ENCODE measurements at regions not wholly inside any gene's neighbourhood (a gene's known extent, or its start where the extent isn't known, plus 50 kb on each side); places are given as distances from the start of the nearest gene placed in this dataset.

- no peak for DNase-seq (ENCODE audit: low read depth)
- no peak for TF ChIP-seq CTCF (IDR thresholded peaks at IDR 0.05; ENCODE audit: insufficient read depth, low read depth, low read length)
- H3K4me3 ChIP-seq (ENCODE audit: low read depth, low read length), result no peak overlapping the region
Observed at GRCh38 chr11:12315024-12315423, 62.3 kb upstream of the PARVA start.

- H3K4me3 ChIP-seq (ENCODE audit: low read depth, low read length), result no peak overlapping the region
Observed at GRCh38 chr11:12316432-12316831, 60.9 kb upstream of the PARVA start.

GRCh38 chr11:12318791-12319438 is 58.5 kb upstream of the PARVA start:
- DNase-seq (ENCODE audit: low read depth), result peak; percentile 98
- TF ChIP-seq CTCF (IDR thresholded peaks at IDR 0.05; ENCODE audit: insufficient read depth, low read depth, low read length), result no peak
- H3K4me3 ChIP-seq (ENCODE audit: low read depth, low read length), result no peak overlapping the region

More at GRCh38 chr11:12316432-12316831, 60.9 kb upstream of the PARVA start:
- no peak for TF ChIP-seq CTCF (IDR thresholded peaks at IDR 0.05; ENCODE audit: insufficient read depth, low read depth, low read length)
- DNase-seq (ENCODE audit: low read depth), result no peak

- no peak for DNase-seq (ENCODE audit: low read depth)
- H3K4me3 ChIP-seq (ENCODE audit: low read depth, low read length), result no peak overlapping the region
- no peak for TF ChIP-seq CTCF (IDR thresholded peaks at IDR 0.05; ENCODE audit: insufficient read depth, low read depth, low read length)
Observed at GRCh38 chr11:12319461-12319951, 57.9 kb upstream of the PARVA start.

GRCh38 chr11:12319988-12320387 is 57.4 kb upstream of the PARVA start:
- TF ChIP-seq CTCF (IDR thresholded peaks at IDR 0.05; ENCODE audit: insufficient read depth, low read depth, low read length), result no peak
- no peak overlapping the region for H3K4me3 ChIP-seq (ENCODE audit: low read depth, low read length)
- DNase-seq (ENCODE audit: low read depth), result no peak

GRCh38 chr11:12321217-12321937 is 56.0 kb upstream of the PARVA start:
- DNase-seq (ENCODE audit: low read depth), result no peak
- TF ChIP-seq CTCF (IDR thresholded peaks at IDR 0.05; ENCODE audit: insufficient read depth, low read depth, low read length), result no peak
- H3K4me3 ChIP-seq (ENCODE audit: low read depth, low read length), result no peak overlapping the region

Data from fibroblast of villous mesenchyme (primary cell).